IMR-90 (cell line): ENCODE measurements at regions not wholly inside any gene's neighbourhood (a gene's known extent, or its start where the extent isn't known, plus 50 kb on each side); places are given as distances from the start of the nearest gene placed in this dataset.

Experiments used
- ATAC-seq: fragments of 200-7000 bp; cut with Tn5 transposase; 2 replicates; pipeline ENCODE4 v1.9.1; 2020; ENCODE audit warnings: low read depth, mild to moderate bottlenecking, moderate library complexity
- BruUV-seq: library from RNA; stranded (reverse); fragments of 400-500 nt; replicated peaks from 2 replicates; lab custom pipeline; 2021; lab: Mats Ljungman, UMichigan
- CTCF ChIA-PET: fragments of 300-600 bp; formaldehyde crosslinking; extraction: SDS; loops from one replicate; lab custom pipeline; 2021; ENCODE audit warnings: antibody characterized with exemption; lab: Yijun Ruan, JAX
- POLR2A ChIA-PET: fragments of 300-600 bp; sonication (Branson Sonifier 250); formaldehyde crosslinking; loops from one replicate; lab custom pipeline; 2022; ENCODE audit warnings: antibody characterized with exemption; ENCODE audit not compliant: unreplicated experiment; lab: Charles Lee
- DNase-seq: peaks from one replicate; pipeline ENCODE4 v3.0.0; 2013
- H2AFZ ChIP-seq: replicated peaks from 2 replicates; pipeline ENCODE3; 2013; ENCODE audit warnings: low read length, mild to moderate bottlenecking; ENCODE audit not compliant: poor library complexity
- H2AK5ac ChIP-seq: 2 replicates; pipeline ENCODE4 v1.6.1; 2013; ENCODE audit warnings: low read depth, low read length, inconsistent platforms
- H2AK9ac ChIP-seq: replicated peaks from 2 replicates; pipeline ENCODE3; 2013; ENCODE audit warnings: mild to moderate bottlenecking, low read depth, low read length, moderate library complexity; ENCODE audit not compliant: poor library complexity
- H2BK120ac ChIP-seq: 2 replicates; pipeline ENCODE4 v1.6.1; 2013; ENCODE audit warnings: low read depth, low read length, inconsistent platforms
- H2BK15ac ChIP-seq: 3 replicates; pipeline ENCODE4 v1.6.1; 2013; ENCODE audit warnings: low read depth, low read length, inconsistent platforms
- H2BK20ac ChIP-seq: 2 replicates; pipeline ENCODE4 v1.6.1; 2013; ENCODE audit warnings: low read depth, mild to moderate bottlenecking, inconsistent platforms, low read length, moderate library complexity
- H2BK5ac ChIP-seq: 2 replicates; pipeline ENCODE4 v1.6.1; 2013; ENCODE audit warnings: mild to moderate bottlenecking, low read depth, low read length, inconsistent platforms; ENCODE audit not compliant: poor library complexity, severe bottlenecking
- H3K14ac ChIP-seq: replicated peaks from 2 replicates; pipeline ENCODE4 v1.6.1; 2013; ENCODE audit warnings: low read depth, low read length, inconsistent platforms
- H3K18ac ChIP-seq: 2 replicates; pipeline ENCODE4 v1.6.1; 2013; ENCODE audit warnings: low read depth, low read length, control low read depth
- H3K23ac ChIP-seq: 2 replicates; pipeline ENCODE4 v1.6.1; 2013; ENCODE audit warnings: low read depth, low read length, inconsistent platforms
- H3K27ac ChIP-seq: 2 replicates; pipeline ENCODE4 v1.5.1; 2013; ENCODE audit warnings: mild to moderate bottlenecking, control low read depth, low read length; ENCODE audit not compliant: insufficient read depth
- H3K27me3 ChIP-seq: 2 replicates; pipeline ENCODE4 v1.6.1; 2013; ENCODE audit warnings: low read length; ENCODE audit not compliant: control insufficient read depth, insufficient read depth
- H3K36me3 ChIP-seq: 2 replicates; pipeline ENCODE4 v1.6.1; 2013; ENCODE audit warnings: low read length, mixed read lengths; ENCODE audit not compliant: control insufficient read depth, insufficient read depth
- H3K4ac ChIP-seq: 2 replicates; pipeline ENCODE4 v1.6.1; 2013; ENCODE audit warnings: low read depth, low read length, inconsistent platforms
- H3K4me1 ChIP-seq: 2 replicates; pipeline ENCODE4 v1.6.1; 2013; ENCODE audit warnings: low read length, mixed read lengths; ENCODE audit not compliant: control insufficient read depth, insufficient read depth
- H3K4me2 ChIP-seq: 2 replicates; pipeline ENCODE4 v1.6.1; 2013; ENCODE audit warnings: low read depth, mild to moderate bottlenecking, control low read depth, low read length, moderate library complexity
- H3K4me3 ChIP-seq: 2 replicates; pipeline ENCODE4 v1.5.1; 2013; ENCODE audit warnings: low read depth, mild to moderate bottlenecking, control low read depth, low read length, moderate library complexity; ENCODE audit not compliant: insufficient read depth
- H3K56ac ChIP-seq: 2 replicates; pipeline ENCODE4 v1.6.1; 2013; ENCODE audit warnings: low read length, inconsistent platforms; ENCODE audit not compliant: insufficient read depth; ENCODE audit errors: extremely low read depth
- H3K79me1 ChIP-seq, 2 experiments: 2 replicates each; pipeline ENCODE4 v1.6.1; 2013; ENCODE audit warnings: low read length in 2 of 2, inconsistent platforms in 1 of 2, low read depth in 1 of 2
- H3K9ac ChIP-seq: 2 replicates; pipeline ENCODE4 v1.6.1; 2013; ENCODE audit warnings: low read depth, low read length, control low read depth
- H3K9me1 ChIP-seq: 2 replicates; pipeline ENCODE4 v1.6.1; 2013; ENCODE audit warnings: low read length, inconsistent platforms; ENCODE audit not compliant: insufficient read depth
- H3K9me3 ChIP-seq: 2 replicates; pipeline ENCODE4 v1.6.1; 2013; ENCODE audit warnings: low read length; ENCODE audit not compliant: control insufficient read depth, insufficient read depth
- H4K20me1 ChIP-seq: 2 replicates; pipeline ENCODE4 v1.6.1; 2013; ENCODE audit warnings: low read length, inconsistent platforms; ENCODE audit not compliant: insufficient read depth
- H4K5ac ChIP-seq: 2 replicates; pipeline ENCODE4 v1.6.1; 2013; ENCODE audit warnings: mild to moderate bottlenecking, low read depth, low read length, control low read depth
- H4K8ac ChIP-seq, 2 experiments: 2 replicates each; pipeline ENCODE4 v1.6.1; 2013; ENCODE audit warnings: low read depth in 2 of 2, low read length in 2 of 2, control low read depth in 1 of 2, inconsistent platforms in 1 of 2
- H4K91ac ChIP-seq: 2 replicates; pipeline ENCODE4 v1.6.1; 2013; ENCODE audit warnings: low read depth, low read length, inconsistent platforms; ENCODE audit not compliant: insufficient read depth
- POLR2A ChIP-seq: IDR thresholded peaks from 2 replicates; pipeline ENCODE4 v1.6.1; 2012; ENCODE audit warnings: mild to moderate bottlenecking, low read depth, low read length
- RAD21 ChIP-seq: IDR thresholded peaks from 2 replicates; pipeline ENCODE4 v1.6.1; 2012; ENCODE audit warnings: low read length, improper control_type of control experiment
- RCOR1 ChIP-seq: IDR thresholded peaks from 2 replicates; pipeline ENCODE4 v1.6.1; 2012; ENCODE audit warnings: mild to moderate bottlenecking, low read length, improper control_type of control experiment; ENCODE audit not compliant: insufficient replicate concordance
- SMC3 ChIP-seq: fragments of 150-350 bp; IDR thresholded peaks from 2 replicates; pipeline ENCODE4 v1.6.1; 2016; ENCODE audit warnings: low read depth, mild to moderate bottlenecking, antibody characterized with exemption, low read length, moderate library complexity
- WGBS, 2 experiments: methylation state at CpG; one replicate each; pipeline versions ENCODE4 v1.1.5 to v1.1.7; 2013; ENCODE audit warnings: missing lambda C conversion rate in 2 of 2; ENCODE audit not compliant: insufficient read length in 1 of 2; ENCODE audit errors: extremely low coverage in 2 of 2; 5-methylcytosine and 5-hydroxymethylcytosine counted together
- dilution Hi-C: fragments of 300-500 bp; cut with HindIII; formaldehyde crosslinking; loops from one replicate; pipeline ENCODE4 v1.14.3; 2018; ENCODE audit warnings: low sequenced_read_pairs; ENCODE audit not compliant: unreplicated experiment
- in situ Hi-C: fragments of 300-500 bp; cut with MboI; formaldehyde crosslinking; loops from 3 replicates; pipeline ENCODE4 v1.14.3; 2019; ENCODE audit warnings: low sequenced_read_pairs, inconsistent platforms, mixed read lengths
- intact Hi-C: fragments of 100-400 bp; cut with micrococcal nuclease; formaldehyde crosslinking; loops from 2 replicates; pipeline ENCODE4 v1.10.0; 2022
- TF ChIP-seq, protein P1 (sequence below): fragments of 150-350 bp; IDR thresholded peaks from 2 replicates; pipeline ENCODE4 v1.6.1; 2016; ENCODE audit warnings: low read depth, mild to moderate bottlenecking, low read length, moderate library complexity, borderline replicate concordance

DNA sequence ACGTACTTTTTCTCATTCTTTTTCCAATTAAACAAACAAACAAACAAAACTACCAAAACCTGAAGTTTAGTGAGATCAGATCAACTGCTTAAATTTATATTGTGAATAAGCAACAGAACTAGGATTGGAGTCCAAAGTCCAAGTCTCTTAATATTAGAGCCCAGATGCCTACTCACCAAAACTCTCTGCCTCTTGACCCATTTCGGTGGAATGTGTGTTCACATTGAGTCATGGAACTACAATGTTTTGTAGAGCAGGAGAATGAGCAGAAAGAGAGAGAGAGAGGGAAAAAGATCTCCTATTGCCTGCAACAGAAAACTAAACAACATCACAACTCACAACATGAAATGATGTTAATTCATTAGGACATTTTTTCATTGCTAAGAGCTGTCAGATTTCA is 751.1 kb downstream of the TLR4 start:
- H2BK5ac ChIP-seq = no peak overlapping the region
- POLR2A ChIA-PET = no interaction called here
- no peaks in the 10 kb centered on the region for H4K20me1 ChIP-seq
- no peak overlapping the region for H2AK5ac ChIP-seq
- no peak overlapping the region for H3K56ac ChIP-seq
- no peak overlapping the region for H3K4ac ChIP-seq
- no peak overlapping the region for H3K9ac ChIP-seq
- no peaks in the 10 kb centered on the region for H3K27me3 ChIP-seq
- H4K91ac ChIP-seq = no peak overlapping the region
- intact Hi-C loops = no loop called here
- no peak overlapping the region for H4K5ac ChIP-seq
- TF ChIP-seq POLR2A (no peak), RCOR1 (no peak), SMC3 (no peak), RAD21 (no peak)
- TF ChIP-seq, protein P1, sequence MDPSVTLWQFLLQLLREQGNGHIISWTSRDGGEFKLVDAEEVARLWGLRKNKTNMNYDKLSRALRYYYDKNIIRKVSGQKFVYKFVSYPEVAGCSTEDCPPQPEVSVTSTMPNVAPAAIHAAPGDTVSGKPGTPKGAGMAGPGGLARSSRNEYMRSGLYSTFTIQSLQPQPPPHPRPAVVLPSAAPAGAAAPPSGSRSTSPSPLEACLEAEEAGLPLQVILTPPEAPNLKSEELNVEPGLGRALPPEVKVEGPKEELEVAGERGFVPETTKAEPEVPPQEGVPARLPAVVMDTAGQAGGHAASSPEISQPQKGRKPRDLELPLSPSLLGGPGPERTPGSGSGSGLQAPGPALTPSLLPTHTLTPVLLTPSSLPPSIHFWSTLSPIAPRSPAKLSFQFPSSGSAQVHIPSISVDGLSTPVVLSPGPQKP = no peak
- no peak overlapping the region for H2AFZ ChIP-seq
- no peaks in the 10 kb centered on the region for H3K4me1 ChIP-seq
- H3K18ac ChIP-seq = no peak overlapping the region
- in situ Hi-C loops = no loop called here
- H2AK9ac ChIP-seq = no peak overlapping the region
- H3K23ac ChIP-seq = no peak overlapping the region
- BruUV-seq = no TSS peak
- H3K9me3 ChIP-seq = peaks cover 5% of the 10 kb centered on the region
- H3K4me2 ChIP-seq = no peak overlapping the region
- H3K14ac ChIP-seq = no peak overlapping the region
- ATAC-seq (no peak), DNase-seq (no peak)
- no peaks in the 10 kb centered on the region for H3K9me1 ChIP-seq
- CTCF ChIA-PET = no interaction called here
- WGBS, 2 experiments = no CpG with 5 or more reads among the region's 2 CpGs
- no peak overlapping the region for H2BK120ac ChIP-seq
- no peaks in the 10 kb centered on the region for H3K36me3 ChIP-seq
- no peaks in the 10 kb centered on the region for H3K79me1 ChIP-seq
- no peak overlapping the region for H4K8ac ChIP-seq
- H2BK15ac ChIP-seq = no peak overlapping the region
- dilution Hi-C loops = no loop called here
- H3K27ac ChIP-seq = no peak overlapping the region
- H3K4me3 ChIP-seq = no peak overlapping the region
- H2BK20ac ChIP-seq = no peak overlapping the region
